ENCODE measurements at regions not wholly inside any gene's neighbourhood (a gene's known extent, or its start where the extent isn't known, plus 50 kb on each side); places are given as distances from the start of the nearest gene placed in this dataset.
A peak's percentile ranks its signal among the peaks of the same experiment; 100 is the strongest.

- H3K79me2 ChIP-seq (ENCODE audit: insufficient read depth, low read length), result no peaks in the 10 kb centered on the region
- H3K23me2 ChIP-seq (ENCODE audit: insufficient read length, low read depth, low read length, poor library complexity, severe bottlenecking), result no peaks in the 10 kb centered on the region
- no peak overlapping the region for H3K14ac ChIP-seq (ENCODE audit: insufficient read depth, low read length)
- Mint-ChIP-seq H3K27me3 (ENCODE audit: low read depth) (no peaks in the 10 kb centered on the region), H3K9me3 (peaks cover 0 to 4% of the 10 kb centered on the region in 2 experiments; a peak in 3 of 5 replicates), H3K4me3 (no peak overlapping the region), H3K36me3 (ENCODE audit: insufficient read depth in 1 of 3, low read depth in 3 of 3) (peaks cover 3 to 10% (median 8%) of the 10 kb centered on the region in 3 experiments; a peak in 6 of 7 replicates), H3K27ac (peak overlapping the region in 1 of 3 experiments; percentile 10; a peak in 1 of 7 replicates), H3K4me1 (peaks cover 0 to 16% of the 10 kb centered on the region in 2 experiments; a peak in 2 of 4 replicates)
- H4K20me1 ChIP-seq (ENCODE audit: control insufficient read depth, insufficient read depth, insufficient read length), result no peaks in the 10 kb centered on the region
- H2BK5ac ChIP-seq (ENCODE audit: insufficient read length, low read length), result no peak overlapping the region
- H3K23ac ChIP-seq (ENCODE audit: insufficient read length, low read depth, low read length), result no peak overlapping the region
- H3K18ac ChIP-seq (ENCODE audit: insufficient read length, low read depth, low read length), result no peak overlapping the region
- H3K56ac ChIP-seq (ENCODE audit: insufficient read length, low read depth, low read length), result no peak overlapping the region
- H2BK15ac ChIP-seq (ENCODE audit: low read depth, low read length), result no peak overlapping the region
- no peak overlapping the region for H3K9ac ChIP-seq (ENCODE audit: extremely low read depth, insufficient read length, low read length)
- no peak overlapping the region for H2BK120ac ChIP-seq (ENCODE audit: low read depth, low read length, poor library complexity, severe bottlenecking)
- no peaks in the 10 kb centered on the region; the same call in 1 of the 2 replicates for H3K4me1 ChIP-seq (ENCODE audit: insufficient read depth, low read length)
- H3K27me3 ChIP-seq (ENCODE audit: insufficient read depth, low read length), result no peaks in the 10 kb centered on the region
- no peak overlapping the region for H2BK12ac ChIP-seq (ENCODE audit: insufficient read length, low read depth, low read length)
- H2AK5ac ChIP-seq (ENCODE audit: insufficient read length, low read length), result no peak overlapping the region
- no peak overlapping the region for H2BK20ac ChIP-seq (ENCODE audit: low read depth, low read length, poor library complexity, severe bottlenecking)
- no peaks in the 10 kb centered on the region for H3K79me1 ChIP-seq (ENCODE audit: insufficient read depth, low read depth, low read length, poor library complexity, severe bottlenecking)
- no peak overlapping the region for H3K27ac ChIP-seq (ENCODE audit: insufficient read length, low read depth, low read length)
- no peak overlapping the region for H3K4me2 ChIP-seq (ENCODE audit: insufficient read depth, insufficient read length, low read length)
- H3T11ph ChIP-seq (ENCODE audit: low read length), result no peak overlapping the region
- H2AFZ ChIP-seq (ENCODE audit: low read length), result no peak overlapping the region
- no peak for DNase-seq
- no CpG with 5 or more reads among the region's 4 CpGs for WGBS (ENCODE audit: extremely low coverage, insufficient read length, low lambda C conversion rate)
- no peak overlapping the region for H4K8ac ChIP-seq (replicated peaks; ENCODE audit: insufficient read length, low read depth, low read length)
- no peak for TF ChIP-seq CTCF (conservative IDR thresholded peaks at IDR 0.05)
- no peak overlapping the region for H4K5ac ChIP-seq (ENCODE audit: insufficient read length, low read depth, low read length)
- H4K91ac ChIP-seq (ENCODE audit: insufficient read length, low read depth, low read length), result no peak overlapping the region
- H3K9me3 ChIP-seq (ENCODE audit: control insufficient read depth, low read depth, low read length), result no peaks in the 10 kb centered on the region
- H3K4ac ChIP-seq (ENCODE audit: low read depth, low read length), result no peak overlapping the region
Measured at GRCh38 chr10:53387562-53387961, 615.0 kb upstream of the MBL2 start.
